Type B pancreatic cell (in vitro differentiated cells): ENCODE measurements at regions not wholly inside any gene's neighbourhood (a gene's known extent, or its start where the extent isn't known, plus 50 kb on each side); places are given as distances from the start of the nearest gene placed in this dataset.

Experiments used
- DNase-seq: peaks from one replicate; pipeline ENCODE4 v3.0.0; 2021; ENCODE audit warnings: mixed read lengths; ENCODE audit not compliant: unreplicated experiment; ENCODE audit errors: extremely low spot score
- H3K27ac Mint-ChIP-seq: 2 replicates; pipeline ENCODE4 v1.8.0; 2021; ENCODE audit warnings: mild to moderate bottlenecking, mixed read lengths
- H3K27me3 Mint-ChIP-seq: 2 replicates; pipeline ENCODE4 v1.8.0; 2021; ENCODE audit warnings: mixed read lengths
- H3K36me3 Mint-ChIP-seq: 2 replicates; pipeline ENCODE4 v1.8.0; 2021; ENCODE audit warnings: mixed read lengths
- H3K4me1 Mint-ChIP-seq: one replicate; pipeline ENCODE4 v1.8.0; 2021; ENCODE audit warnings: mixed read lengths; ENCODE audit not compliant: unreplicated experiment
- H3K4me3 Mint-ChIP-seq: 2 replicates; pipeline ENCODE4 v1.8.0; 2021; ENCODE audit warnings: mild to moderate bottlenecking, mixed read lengths
- H3K9me3 Mint-ChIP-seq: 2 replicates; pipeline ENCODE4 v1.8.0; 2021; ENCODE audit warnings: mixed read lengths
- CTCF ChIP-seq: fragments of 200-600 bp; sonication (generic); conservative IDR thresholded peaks from 2 replicates; pipeline ENCODE4 v1.5.0; 2021; ENCODE audit warnings: antibody characterized with exemption, mild to moderate bottlenecking

- Mint-ChIP-seq H3K9me3 (peaks cover 10% of the 10 kb centered on the region), H3K4me3 (no peak overlapping the region), H3K27ac (no peak overlapping the region), H3K27me3 (no peaks in the 10 kb centered on the region), H3K4me1 (peaks cover 6% of the 10 kb centered on the region), H3K36me3 (no peaks in the 10 kb centered on the region)
- no peak for DNase-seq
- no peak for TF ChIP-seq CTCF
Observed at GRCh38 chr4:126242679-126243390, 928.1 kb downstream of the FAT4 start.

- H3K36me3 Mint-ChIP-seq: no peaks in the 10 kb centered on the region
- H3K4me1 Mint-ChIP-seq: peaks cover 6% of the 10 kb centered on the region
- H3K27me3 Mint-ChIP-seq: no peaks in the 10 kb centered on the region
- H3K9me3 Mint-ChIP-seq: peaks cover 7% of the 10 kb centered on the region
- no peak for TF ChIP-seq CTCF
- H3K4me3 Mint-ChIP-seq: no peak overlapping the region
- no peak overlapping the region for H3K27ac Mint-ChIP-seq
- DNase-seq: no peak
Observed at GRCh38 chr4:126247409-126247808, 932.7 kb downstream of the FAT4 start.

- Mint-ChIP-seq H3K27me3 (no peaks in the 10 kb centered on the region), H3K36me3 (no peaks in the 10 kb centered on the region), H3K27ac (no peak overlapping the region), H3K4me1 (no peaks in the 10 kb centered on the region), H3K9me3 (peaks cover 7% of the 10 kb centered on the region), H3K4me3 (no peak overlapping the region)
- no peak for TF ChIP-seq CTCF
- no peak for DNase-seq
Observed at GRCh38 chr4:126250006-126250405, 935.3 kb downstream of the FAT4 start.

- H3K36me3 Mint-ChIP-seq: no peaks in the 10 kb centered on the region
- no peaks in the 10 kb centered on the region for H3K27me3 Mint-ChIP-seq
- no peak overlapping the region for H3K4me3 Mint-ChIP-seq
- TF ChIP-seq CTCF: no peak
- H3K27ac Mint-ChIP-seq: no peak overlapping the region
- peaks cover 7% of the 10 kb centered on the region for H3K9me3 Mint-ChIP-seq
- H3K4me1 Mint-ChIP-seq: no peaks in the 10 kb centered on the region
- no peak for DNase-seq
Observed at GRCh38 chr4:126251169-126251568, 936.4 kb downstream of the FAT4 start.

GRCh38 chr4:126262665-126263064 lies 947.9 kb downstream of the FAT4 start:
- H3K27me3 Mint-ChIP-seq: no peaks in the 10 kb centered on the region
- H3K9me3 Mint-ChIP-seq: no peaks in the 10 kb centered on the region
- no peaks in the 10 kb centered on the region for H3K36me3 Mint-ChIP-seq
- H3K4me1 Mint-ChIP-seq: peaks cover 8% of the 10 kb centered on the region
- no peak for DNase-seq
- H3K27ac Mint-ChIP-seq: no peak overlapping the region
- TF ChIP-seq CTCF: no peak
- H3K4me3 Mint-ChIP-seq: no peak overlapping the region

GRCh38 chr4:126264839-126265238 lies 950.1 kb downstream of the FAT4 start:
- no peak for TF ChIP-seq CTCF
- Mint-ChIP-seq H3K36me3 (no peaks in the 10 kb centered on the region), H3K27ac (no peak overlapping the region), H3K4me3 (no peak overlapping the region), H3K9me3 (no peaks in the 10 kb centered on the region), H3K4me1 (peaks cover 8% of the 10 kb centered on the region), H3K27me3 (no peaks in the 10 kb centered on the region)
- DNase-seq: no peak
